HL-60 (cell line): ENCODE measurements at regions not wholly inside any gene's neighbourhood (a gene's known extent, or its start where the extent isn't known, plus 50 kb on each side); places are given as distances from the start of the nearest gene placed in this dataset.

ENCODE experiments used
- DNase-seq, 2 experiments: peaks; one replicate each; pipeline ENCODE4 v3.0.0-alpha.2; 2010 to 2020; ENCODE audit warnings: low read depth in 1 of 2, low spot score in 1 of 2
- H3K27ac ChIP-seq: fragments of 250-450 bp; sonication (Bioruptor Pico); replicated peaks from 2 replicates; pipeline ENCODE4 v1.5.1; 2020; ENCODE audit warnings: mild to moderate bottlenecking, moderate library complexity
- H3K27me3 ChIP-seq: fragments of 250-450 bp; sonication (Bioruptor Pico); 2 replicates; pipeline ENCODE4 v1.5.1; 2021; ENCODE audit warnings: mild to moderate bottlenecking, moderate library complexity; ENCODE audit not compliant: insufficient read depth, poor library complexity, severe bottlenecking
- H3K4me3 ChIP-seq: replicated peaks from 2 replicates; pipeline ENCODE4 v1.5.1; 2011; ENCODE audit warnings: mild to moderate bottlenecking, control low read depth, low read length; ENCODE audit not compliant: insufficient read depth
- CTCF ChIP-seq: IDR thresholded peaks from one replicate; pipeline ENCODE4 v1.5.1; 2011; ENCODE audit warnings: low read length, control low read depth, inconsistent platforms; ENCODE audit not compliant: insufficient read depth
- GABPA ChIP-seq: IDR thresholded peaks from 2 replicates; pipeline ENCODE4 v1.6.1; 2012; ENCODE audit warnings: low read depth
- POLR2AphosphoS5 ChIP-seq: IDR thresholded peaks from 2 replicates; pipeline ENCODE4 v1.6.1; 2012; ENCODE audit warnings: low read depth
- REST ChIP-seq: IDR thresholded peaks from 2 replicates; pipeline ENCODE4 v1.6.1; 2012; ENCODE audit warnings: low read depth; ENCODE audit not compliant: insufficient replicate concordance
- SPI1 ChIP-seq: IDR thresholded peaks from 2 replicates; pipeline ENCODE4 v1.6.1; 2012; ENCODE audit warnings: low read depth, mild to moderate bottlenecking, borderline replicate concordance

- no peak for DNase-seq
- TF ChIP-seq REST (no peak), POLR2AphosphoS5 (no peak), SPI1 (no peak)
- no peak overlapping the region for H3K27ac ChIP-seq
Observed at GRCh38 chr13:62595976-62596375, 1180.3 kb upstream of the PCDH20 start.

GRCh38 chr13:62593804-62594203, 1178.2 kb upstream of the PCDH20 start:
- TF ChIP-seq SPI1, result no peak
- no peak for TF ChIP-seq POLR2AphosphoS5
- TF ChIP-seq GABPA, result no peak
- TF ChIP-seq REST, result no peak
- TF ChIP-seq CTCF, result no peak
- Histone ChIP-seq H3K27me3 (no peaks in the 10 kb centered on the region), H3K27ac (no peak overlapping the region), H3K4me3 (no peak overlapping the region)
- DNase-seq, result no peak

More at GRCh38 chr13:62595976-62596375, 1180.3 kb upstream of the PCDH20 start:
- no peak overlapping the region for H3K4me3 ChIP-seq
- no peaks in the 10 kb centered on the region for H3K27me3 ChIP-seq

- TF ChIP-seq REST, result peak; percentile 75
- TF ChIP-seq SPI1, result no peak
- H3K4me3 ChIP-seq, result no peak overlapping the region
- no peak overlapping the region for H3K27ac ChIP-seq
- DNase-seq, result no peak
- H3K27me3 ChIP-seq, result no peaks in the 10 kb centered on the region
Observed at GRCh38 chr13:62583466-62583865, 1167.8 kb upstream of the PCDH20 start.

- no peak for DNase-seq
- no peak overlapping the region for H3K4me3 ChIP-seq
- TF ChIP-seq POLR2AphosphoS5, result no peak
- no peak for TF ChIP-seq GABPA
- TF ChIP-seq CTCF, result no peak
- no peak for TF ChIP-seq REST
- no peak for TF ChIP-seq SPI1
- no peaks in the 10 kb centered on the region for H3K27me3 ChIP-seq
- H3K27ac ChIP-seq, result no peak overlapping the region
Observed at GRCh38 chr13:62578402-62578801, 1162.8 kb upstream of the PCDH20 start.
